Stimulated activated CD8-positive, alpha-beta memory T cell treated with anti-CD3 and anti-CD28 coated beads, Interleukin-15, amount 100 ng/mL, for 24 hours (primary cell): ENCODE measurements at regions not wholly inside any gene's neighbourhood (a gene's known extent, or its start where the extent isn't known, plus 50 kb on each side); places are given as distances from the start of the nearest gene placed in this dataset.
"Not testable (repeated sequence)": the region's sequence is repeated elsewhere in the genome, so short reads cannot be mapped to it uniquely, and the experiment has no call there.

Source experiments
- DNase-seq: peaks from one replicate; pipeline ENCODE4 v3.0.0-alpha.2; 2020; ENCODE audit warnings: low read depth

GRCh38 chr9:7622481-7622880 is 177.1 kb downstream of the DMAC1 start:
- DNase-seq: no peak

GRCh38 chr9:7615344-7615743 is 184.2 kb downstream of the DMAC1 start:
- DNase-seq: no peak

GRCh38 chr9:7613931-7614330 is 185.6 kb downstream of the DMAC1 start:
- DNase-seq: no peak

DNA sequence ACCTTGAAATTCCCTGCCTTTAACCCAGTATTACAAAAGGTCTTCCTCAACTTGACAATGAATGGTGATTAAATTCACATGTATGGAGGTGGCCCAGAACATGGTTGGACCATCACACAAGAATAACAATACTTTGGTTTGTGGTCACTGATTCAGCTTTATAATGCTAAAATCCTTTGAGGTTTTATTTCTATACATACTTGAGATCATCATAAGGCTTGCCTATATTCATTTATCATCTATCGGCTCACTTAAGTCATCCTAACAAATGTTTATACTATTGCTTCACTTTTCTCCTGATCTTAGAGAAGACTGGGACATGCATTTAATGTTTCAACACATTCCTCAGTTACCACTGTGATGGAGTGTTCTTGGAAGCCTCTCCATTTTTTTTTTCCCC is 191.3 kb downstream of the DMAC1 start:
- no peak for DNase-seq

DNA sequence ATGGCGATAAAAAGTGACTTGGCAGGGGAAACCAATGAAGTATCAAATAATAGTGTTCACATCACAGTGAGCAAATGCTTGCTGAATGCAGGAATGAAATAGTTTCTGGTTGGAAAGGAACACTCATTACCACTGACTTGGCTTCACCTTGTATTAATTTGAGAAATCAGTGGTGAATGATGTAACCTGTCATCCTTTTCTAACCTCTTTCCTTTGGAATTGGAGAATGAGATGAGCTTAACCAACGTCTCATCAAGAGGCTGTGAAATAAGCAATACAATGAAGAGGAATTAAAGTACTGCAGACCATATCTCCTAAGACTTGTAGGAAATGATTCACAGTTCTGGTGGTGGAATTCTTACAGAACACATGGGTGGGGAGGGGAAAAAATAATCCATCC is 192.2 kb downstream of the DMAC1 start:
- DNase-seq: no peak

DNA sequence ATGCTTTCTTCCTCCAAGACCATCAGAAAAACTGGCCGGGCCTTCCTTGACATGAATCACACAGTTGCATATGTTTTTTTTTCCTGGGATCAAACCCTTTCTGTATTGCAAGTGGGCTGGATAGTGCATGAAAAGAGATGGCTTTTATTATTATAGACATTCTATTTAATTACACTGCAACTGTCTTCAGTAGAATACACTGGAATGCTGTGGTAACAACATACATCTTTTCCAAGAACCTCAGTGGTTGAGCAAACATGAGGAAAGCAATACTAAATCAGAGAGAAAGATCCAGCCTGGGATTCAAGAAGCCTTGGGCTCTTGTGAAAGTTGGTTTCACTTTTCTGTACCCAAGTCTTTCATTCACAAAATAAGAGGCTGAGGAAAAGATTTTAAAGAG is 193.0 kb downstream of the DMAC1 start:
- DNase-seq: no peak

- no peak for DNase-seq
Measured at GRCh38 chr9:7601739-7602138, 197.8 kb downstream of the DMAC1 start.

DNA sequence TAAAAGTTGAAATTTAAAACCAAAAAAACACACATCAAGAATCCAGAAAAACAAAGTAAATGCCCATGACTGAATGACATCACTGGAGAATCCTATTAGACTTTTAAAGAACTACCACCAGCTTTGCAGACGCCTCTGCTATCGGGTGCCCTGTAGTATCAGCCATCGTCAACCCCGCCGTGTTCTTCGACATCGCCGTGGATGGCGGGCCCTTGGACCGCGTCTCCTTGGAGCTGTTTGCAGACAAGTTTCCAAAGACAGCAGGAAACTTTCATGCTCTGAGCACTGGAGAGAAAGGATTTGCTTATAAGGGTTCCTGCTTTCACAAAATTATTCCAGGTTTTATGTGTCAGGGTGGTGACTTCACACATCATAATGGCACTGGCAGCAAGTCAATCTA is 201.9 kb downstream of the DMAC1 start:
- no peak for DNase-seq

DNA sequence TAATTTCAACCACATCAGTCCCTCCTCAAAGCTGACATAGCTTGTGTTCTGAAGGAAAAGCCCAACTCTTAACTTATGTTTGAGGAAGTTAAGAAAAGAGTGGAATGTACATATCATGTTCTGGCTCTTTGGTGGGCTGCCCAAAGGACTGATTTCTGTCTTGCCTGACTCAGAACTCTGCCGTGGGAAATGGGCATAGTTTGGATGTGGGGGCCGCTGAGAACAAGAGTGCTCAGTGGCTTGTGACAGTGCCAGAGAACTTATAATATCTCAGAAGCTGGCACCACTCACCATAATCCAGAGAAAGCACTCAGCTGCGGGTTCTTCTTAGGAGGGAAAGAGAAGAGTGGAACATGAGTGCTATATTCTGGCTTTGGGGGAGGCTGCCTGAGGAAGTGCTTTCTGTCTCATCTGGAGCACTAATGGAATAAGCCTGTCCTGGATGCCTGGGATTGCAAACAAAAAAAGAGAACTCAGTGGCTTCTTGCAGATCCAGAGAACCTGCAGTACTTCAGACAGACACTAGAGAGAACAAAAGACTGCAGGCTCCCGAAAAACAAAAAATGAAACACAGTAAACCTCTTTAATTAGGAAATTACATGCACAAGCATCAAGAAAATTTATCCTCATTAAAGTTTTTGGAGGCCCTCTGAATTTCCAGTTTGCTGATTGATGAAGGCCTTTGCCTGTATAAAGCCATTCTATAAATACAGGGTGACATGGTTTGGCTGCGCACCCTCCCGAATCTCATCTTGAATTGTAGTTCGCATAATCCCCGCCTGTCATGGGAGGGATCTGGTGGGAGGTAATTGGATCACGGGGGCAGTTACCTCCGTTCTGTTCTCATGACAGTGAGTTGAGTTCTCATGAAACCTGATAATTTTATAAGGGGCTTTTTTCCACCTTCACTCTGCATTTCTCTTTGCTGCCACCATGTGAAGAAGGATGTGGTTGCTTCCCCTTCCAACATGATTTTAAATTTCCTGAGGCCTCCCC is 207.0 kb downstream of the DMAC1 start:
- DNase-seq: no peak

GRCh38 chr9:7591501-7591900 is 208.1 kb downstream of the DMAC1 start:
- DNase-seq: no peak

- DNase-seq: no peak
Measured at GRCh38 chr9:7580568-7580967, 219.0 kb downstream of the DMAC1 start.

GRCh38 chr9:7579351-7579750 is 220.2 kb downstream of the DMAC1 start:
- no peak for DNase-seq

GRCh38 chr9:7578951-7579350 is 220.6 kb downstream of the DMAC1 start:
- DNase-seq: no peak

DNA sequence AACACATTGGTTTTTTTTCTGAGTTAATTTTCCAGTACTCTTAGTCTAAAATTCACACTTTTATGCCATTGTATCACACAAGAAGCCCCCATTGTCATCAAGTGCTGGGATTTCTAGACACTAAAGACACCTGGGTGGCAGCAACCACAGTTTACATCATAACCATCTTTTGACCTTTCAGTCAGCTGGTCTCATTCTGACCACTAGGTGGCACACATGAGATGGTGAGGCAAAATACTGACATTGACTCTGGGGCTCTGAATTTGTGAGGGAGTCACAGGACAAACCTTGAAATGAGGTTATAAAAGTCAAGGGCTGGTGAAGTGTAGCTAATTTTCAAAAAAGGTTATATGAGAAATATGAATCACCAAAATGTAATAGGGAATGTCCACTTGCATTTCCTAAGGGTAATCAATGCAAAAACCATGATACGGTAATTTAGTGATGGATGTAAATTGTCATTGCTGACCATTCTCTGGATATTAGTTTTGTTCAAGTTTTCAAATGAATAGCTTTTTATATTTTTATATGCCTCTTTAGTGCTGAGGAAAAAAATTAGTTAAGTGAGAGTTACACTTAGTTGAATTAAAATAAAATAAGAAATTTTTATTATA is 229.4 kb downstream of the DMAC1 start:
- DNase-seq: peak; percentile 13

DNA sequence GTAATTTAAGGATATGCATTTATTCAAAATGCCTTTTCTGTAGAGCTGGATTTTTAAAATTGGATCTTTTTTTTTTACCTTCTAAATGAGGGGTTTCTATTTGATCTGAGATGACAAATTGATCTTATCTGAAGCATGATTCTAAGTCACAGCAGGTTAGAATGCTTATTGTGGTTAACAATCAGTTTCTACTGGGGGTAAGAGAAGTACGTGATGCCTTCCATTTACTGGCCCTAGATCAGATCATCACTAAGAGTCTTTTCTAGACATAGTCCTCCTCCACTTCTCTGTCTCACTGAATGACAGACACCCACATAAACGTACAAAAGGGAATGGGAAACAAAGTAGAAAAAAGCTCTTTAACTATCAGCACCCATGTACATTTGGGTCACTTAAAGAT is 231.9 kb downstream of the DMAC1 start:
- no peak for DNase-seq

- DNase-seq: no peak
Measured at GRCh38 chr9:7561527-7562080, 238.0 kb downstream of the DMAC1 start.

DNA sequence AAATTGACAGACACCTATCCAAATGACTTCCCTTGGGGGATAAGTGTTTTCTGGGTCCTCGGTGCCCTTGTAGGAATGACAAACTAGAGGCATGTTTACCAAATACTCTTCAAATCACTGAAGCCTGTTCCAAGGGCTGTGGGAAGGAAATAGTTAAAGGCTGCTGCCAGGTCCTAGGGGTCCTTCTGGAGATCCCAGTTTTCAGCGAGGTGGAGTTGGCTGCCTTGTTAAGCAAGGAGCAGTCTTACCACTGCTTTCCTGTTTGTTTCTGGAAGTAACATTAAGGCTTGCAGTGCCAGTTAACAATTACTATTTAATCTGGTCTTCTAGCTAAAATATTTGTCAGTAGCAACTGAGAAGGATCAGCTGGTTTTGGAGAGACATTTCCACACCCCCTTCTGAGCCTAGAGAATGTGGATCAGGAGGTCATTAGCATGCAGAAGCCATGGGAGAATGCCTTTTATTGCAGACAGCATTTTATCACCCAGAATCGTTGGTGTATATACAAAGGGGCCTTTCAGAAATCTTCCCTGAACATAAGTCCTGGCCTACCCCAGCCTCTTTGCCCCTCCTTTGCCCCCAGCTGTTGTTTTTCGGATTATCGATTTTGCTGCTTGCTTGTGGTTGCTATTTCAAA is 238.8 kb downstream of the DMAC1 start:
- DNase-seq: no peak

GRCh38 chr9:7554699-7555098 is 244.9 kb downstream of the DMAC1 start:
- DNase-seq: no peak

DNA sequence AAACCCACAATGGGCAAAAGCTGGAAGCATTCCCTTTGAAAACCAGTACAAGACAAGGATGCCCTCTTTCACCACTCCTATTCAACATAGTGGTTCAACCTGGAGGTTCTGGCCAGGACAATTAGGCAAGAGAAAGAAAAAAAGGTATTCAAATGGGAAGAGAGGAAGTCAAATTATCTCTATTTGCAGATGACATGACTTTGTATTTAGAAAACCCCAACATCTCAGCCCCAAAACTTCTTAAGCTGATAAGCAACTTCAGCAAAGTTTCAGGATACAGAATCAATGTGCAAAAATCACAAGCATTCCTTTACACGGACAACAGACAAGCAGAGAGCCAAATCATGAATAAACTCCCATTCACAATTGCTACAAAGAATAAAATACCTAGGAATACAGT is 246.9 kb downstream of the DMAC1 start:
- DNase-seq: not testable (repeated sequence)

DNA sequence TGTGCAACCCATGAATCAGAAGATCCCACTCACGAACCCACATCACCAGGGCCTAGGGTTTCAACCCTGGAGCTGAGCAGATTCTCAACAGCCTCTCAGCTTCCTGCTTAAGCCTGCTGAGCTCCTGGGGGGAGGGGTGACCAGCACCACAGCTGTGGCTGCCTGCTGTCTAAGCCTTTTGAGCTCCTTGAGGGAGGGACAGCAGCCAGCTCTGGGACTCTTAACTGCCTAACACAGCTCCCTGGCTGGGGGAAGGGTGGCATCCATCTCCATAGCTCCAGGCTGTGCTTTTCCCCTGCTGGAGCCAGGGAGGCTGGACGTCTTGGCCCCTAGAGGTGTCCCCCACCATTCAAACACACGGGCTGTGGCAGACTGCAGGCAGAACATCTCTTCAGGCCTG is 250.3 kb downstream of the DMAC1 start:
- no peak for DNase-seq

GRCh38 chr9:7546261-7546660 is 253.3 kb downstream of the DMAC1 start:
- no peak for DNase-seq

- no peak for DNase-seq
Measured at GRCh38 chr9:7545371-7546165, 254.0 kb downstream of the DMAC1 start.
